GM23248 (cell line): ENCODE measurements at regions not wholly inside any gene's neighbourhood (a gene's known extent, or its start where the extent isn't known, plus 50 kb on each side); places are given as distances from the start of the nearest gene placed in this dataset.
A peak's percentile ranks its signal among the peaks of the same experiment; 100 is the strongest.

ENCODE experiments used
- DNase-seq: peaks from one replicate; pipeline ENCODE4 v3.0.0-alpha.2; 2015
- H2AFZ ChIP-seq: fragments of 200-600 bp; sonication (generic); 2 replicates; pipeline ENCODE4 v1.6.1; 2016; ENCODE audit warnings: antibody characterized with exemption
- H3F3A ChIP-seq: fragments of 200-600 bp; sonication (generic); 2 replicates; pipeline ENCODE4 v1.6.1; 2016; ENCODE audit warnings: mild to moderate bottlenecking, antibody characterized with exemption, mixed run types; ENCODE audit not compliant: insufficient read depth
- H3K27ac ChIP-seq: fragments of 200-600 bp; sonication (generic); 2 replicates; pipeline ENCODE4 v1.5.1; 2016; ENCODE audit warnings: mild to moderate bottlenecking
- H3K27me3 ChIP-seq: fragments of 200-600 bp; sonication (generic); replicated peaks from 2 replicates; pipeline ENCODE4 v1.6.1; 2016; ENCODE audit warnings: mild to moderate bottlenecking; ENCODE audit not compliant: insufficient read depth
- H3K36me3 ChIP-seq: fragments of 200-600 bp; sonication (generic); 2 replicates; pipeline ENCODE4 v1.6.1; 2016; ENCODE audit warnings: low read depth, mild to moderate bottlenecking
- H3K4me1 ChIP-seq: fragments of 200-600 bp; sonication (generic); 2 replicates; pipeline ENCODE4 v1.6.1; 2016; ENCODE audit warnings: mild to moderate bottlenecking; ENCODE audit not compliant: insufficient read depth
- H3K4me2 ChIP-seq: fragments of 200-600 bp; sonication (generic); one replicate; pipeline ENCODE4 v1.6.1; 2016; ENCODE audit warnings: mild to moderate bottlenecking; ENCODE audit not compliant: unreplicated experiment
- H3K4me3 ChIP-seq: fragments of 200-600 bp; sonication (generic); 2 replicates; pipeline ENCODE4 v1.5.1; 2016; ENCODE audit warnings: mild to moderate bottlenecking
- H3K79me2 ChIP-seq: fragments of 200-600 bp; sonication (generic); 2 replicates; pipeline ENCODE4 v1.6.1; 2016; ENCODE audit warnings: mild to moderate bottlenecking; ENCODE audit not compliant: insufficient read depth
- H3K9ac ChIP-seq: fragments of 200-600 bp; sonication (generic); 2 replicates; pipeline ENCODE4 v1.6.1; 2016; ENCODE audit warnings: mild to moderate bottlenecking
- H3K9me2 ChIP-seq: fragments of 200-600 bp; sonication (generic); 2 replicates; pipeline ENCODE4 v1.6.1; 2016; ENCODE audit warnings: mixed run types, mild to moderate bottlenecking, moderate library complexity; ENCODE audit not compliant: insufficient read depth
- H3K9me3 ChIP-seq: fragments of 200-600 bp; sonication (generic); one replicate; pipeline ENCODE4 v1.6.1; 2017; ENCODE audit warnings: low read depth
- H4K20me1 ChIP-seq: fragments of 200-600 bp; sonication (generic); 2 replicates; pipeline ENCODE4 v1.6.0; 2016; ENCODE audit not compliant: insufficient read depth
- EZH2 ChIP-seq: fragments of 200-600 bp; sonication (generic); IDR thresholded peaks from 2 replicates; pipeline ENCODE4 v1.6.1; 2018; ENCODE audit warnings: antibody characterized with exemption, mild to moderate bottlenecking; ENCODE audit not compliant: insufficient read depth, poor library complexity, severe bottlenecking
- EZH2phosphoT487 ChIP-seq: fragments of 200-600 bp; sonication (generic); IDR thresholded peaks from 2 replicates; pipeline ENCODE4 v1.6.1; 2018; ENCODE audit warnings: antibody characterized with exemption, moderate library complexity, mild to moderate bottlenecking, low read depth; ENCODE audit not compliant: insufficient read depth
- WGBS, 2 experiments: methylation state at CpG; one replicate each; pipeline ENCODE4 v1.1.6; 2015 to 2017; ENCODE audit warnings: low lambda C conversion rate in 2 of 2, low coverage in 1 of 2; ENCODE audit errors: missing lambda C conversion rate in 2 of 2; 5-methylcytosine and 5-hydroxymethylcytosine counted together
- in situ Hi-C: fragments of 300-500 bp; cut with MboI; formaldehyde crosslinking; loops from 2 replicates; pipeline ENCODE4 v1.15.0; 2020

DNA sequence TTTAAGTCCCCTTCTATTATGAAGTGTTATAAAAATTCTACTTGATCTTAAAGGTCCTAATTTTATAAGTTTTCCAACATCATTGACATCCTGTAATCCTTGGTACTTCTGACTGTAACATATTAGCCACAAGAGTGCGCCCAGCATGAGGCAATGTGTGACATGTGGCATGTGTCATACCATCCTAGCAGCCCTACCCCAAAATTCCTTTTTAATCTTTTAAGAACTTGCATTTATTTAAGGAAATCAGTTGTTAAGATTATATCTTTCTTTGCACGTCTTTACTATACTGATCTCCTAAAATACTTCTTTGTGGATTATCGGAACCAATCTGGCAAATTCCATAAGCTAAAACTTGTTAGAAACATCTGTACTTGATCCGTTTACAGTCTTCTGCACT lies 167.1 kb upstream of the SLC24A3 start:
- in situ Hi-C loops = no loop called here

DNA sequence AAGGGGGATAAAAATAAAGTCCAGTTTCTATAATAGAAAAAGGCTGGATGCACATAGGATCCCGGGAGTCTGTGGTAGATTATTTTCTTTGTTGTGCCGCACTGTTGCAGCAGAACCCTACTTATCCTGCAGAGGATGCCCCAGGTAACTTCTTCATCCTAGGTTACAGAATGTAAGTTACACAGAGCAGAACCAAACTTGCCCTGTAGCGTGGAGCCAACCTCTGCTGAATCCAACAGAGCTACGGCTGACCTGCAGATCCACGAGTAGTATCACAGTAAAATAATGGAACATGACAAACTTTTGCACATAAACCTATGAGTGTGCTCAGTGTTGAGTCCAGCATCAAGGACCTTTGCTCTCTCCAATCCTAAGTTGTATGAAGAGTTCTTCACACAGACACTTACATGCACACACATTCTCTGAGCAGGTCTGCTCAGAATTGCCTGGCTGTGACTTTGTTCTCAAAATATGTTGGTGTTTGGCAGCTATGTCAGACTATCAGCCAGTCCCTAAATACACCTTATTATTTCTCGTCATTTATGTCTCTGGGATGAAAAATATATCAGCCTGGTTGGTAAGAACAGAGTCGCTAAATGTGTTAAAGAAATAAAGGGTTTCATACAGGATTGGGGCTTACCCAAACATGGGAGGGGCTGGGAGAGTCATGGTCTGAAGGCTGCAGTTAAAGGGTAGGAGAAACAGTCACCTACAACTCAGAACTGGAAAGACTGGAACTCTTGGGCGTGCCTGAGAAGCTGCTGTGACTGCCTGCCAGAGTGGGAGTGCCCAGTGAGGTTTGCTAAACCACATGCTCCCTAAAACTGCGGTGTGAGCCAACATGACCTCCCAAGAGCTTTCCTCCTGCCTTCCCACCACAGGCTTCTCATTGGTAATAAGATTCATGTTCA lies 165.1 kb upstream of the SLC24A3 start:
- H3K9me2 ChIP-seq = no peaks in the 10 kb centered on the region
- H3K27ac ChIP-seq = no peak overlapping the region
- H3K27me3 ChIP-seq = no peaks in the 10 kb centered on the region
- H3K79me2 ChIP-seq = no peaks in the 10 kb centered on the region
- no peaks in the 10 kb centered on the region for H3K9me3 ChIP-seq
- no peaks in the 10 kb centered on the region for H3K36me3 ChIP-seq
- H3F3A ChIP-seq = no peaks in the 10 kb centered on the region
- DNase-seq = peak; percentile 24
- WGBS, 2 experiments = 24 to 26% methylated on average over 9 of the region's 9 CpGs
- H3K4me1 ChIP-seq = no peaks in the 10 kb centered on the region
- TF ChIP-seq EZH2phosphoT487 (no peak), EZH2 (no peak)
- no peaks in the 10 kb centered on the region for H4K20me1 ChIP-seq
- no peak overlapping the region for H3K4me2 ChIP-seq
- in situ Hi-C loops = no loop called here
- no peak overlapping the region for H3K4me3 ChIP-seq
- no peak overlapping the region for H3K9ac ChIP-seq
- H2AFZ ChIP-seq = no peak overlapping the region

More for the DNA sequence above, 167.1 kb upstream of the SLC24A3 start:
- H3K27me3 ChIP-seq = no peaks in the 10 kb centered on the region; the same call in 1 of the 2 replicates
- H3K9me2 ChIP-seq = no peaks in the 10 kb centered on the region
- H3K4me1 ChIP-seq = no peaks in the 10 kb centered on the region
- no peaks in the 10 kb centered on the region for H3F3A ChIP-seq
- H4K20me1 ChIP-seq = no peaks in the 10 kb centered on the region
- no peak for DNase-seq
- H3K79me2 ChIP-seq = no peaks in the 10 kb centered on the region
- H3K27ac ChIP-seq = no peak overlapping the region
- no peaks in the 10 kb centered on the region for H3K36me3 ChIP-seq
- TF ChIP-seq EZH2phosphoT487 = no peak
- TF ChIP-seq EZH2 = no peak
- WGBS, 2 experiments = 39 to 57% methylated on average over 4 of the region's 4 CpGs
- H3K4me3 ChIP-seq = no peak overlapping the region
- no peaks in the 10 kb centered on the region for H3K9me3 ChIP-seq
- no peak overlapping the region for H2AFZ ChIP-seq
- no peak overlapping the region for H3K9ac ChIP-seq
- H3K4me2 ChIP-seq = no peak overlapping the region

DNA sequence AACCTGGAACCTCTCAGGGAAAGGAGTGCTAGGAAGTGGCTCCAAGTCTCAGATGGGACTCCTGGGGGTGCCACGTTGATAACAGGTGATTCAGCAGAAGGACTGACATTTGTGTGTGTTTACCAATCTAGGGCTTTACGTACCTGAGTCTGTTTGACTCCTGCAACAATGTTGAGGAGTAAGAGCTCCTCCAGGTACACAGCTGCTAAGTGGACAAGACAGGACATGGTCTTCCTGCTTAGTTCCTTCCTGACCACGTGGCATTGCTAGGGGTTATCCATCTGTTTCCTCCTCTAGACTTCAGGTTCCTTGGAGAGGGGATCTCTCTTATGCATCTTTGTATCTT lies 164.5 kb upstream of the SLC24A3 start:
- Histone ChIP-seq H3K36me3 (no peaks in the 10 kb centered on the region), H4K20me1 (no peaks in the 10 kb centered on the region), H3K4me1 (no peaks in the 10 kb centered on the region), H3K9me3 (no peaks in the 10 kb centered on the region), H3F3A (no peaks in the 10 kb centered on the region), H3K4me3 (no peak overlapping the region), H3K27ac (no peak overlapping the region), H3K79me2 (no peaks in the 10 kb centered on the region), H2AFZ (no peak overlapping the region), H3K9me2 (no peaks in the 10 kb centered on the region), H3K4me2 (no peak overlapping the region), H3K9ac (no peak overlapping the region), H3K27me3 (no peaks in the 10 kb centered on the region)
- in situ Hi-C loops = no loop called here
- TF ChIP-seq EZH2 (no peak), EZH2phosphoT487 (no peak)
- DNase-seq = no peak
- 30% methylated on average over 3 of the region's 3 CpGs for WGBS, 2 experiments

DNA sequence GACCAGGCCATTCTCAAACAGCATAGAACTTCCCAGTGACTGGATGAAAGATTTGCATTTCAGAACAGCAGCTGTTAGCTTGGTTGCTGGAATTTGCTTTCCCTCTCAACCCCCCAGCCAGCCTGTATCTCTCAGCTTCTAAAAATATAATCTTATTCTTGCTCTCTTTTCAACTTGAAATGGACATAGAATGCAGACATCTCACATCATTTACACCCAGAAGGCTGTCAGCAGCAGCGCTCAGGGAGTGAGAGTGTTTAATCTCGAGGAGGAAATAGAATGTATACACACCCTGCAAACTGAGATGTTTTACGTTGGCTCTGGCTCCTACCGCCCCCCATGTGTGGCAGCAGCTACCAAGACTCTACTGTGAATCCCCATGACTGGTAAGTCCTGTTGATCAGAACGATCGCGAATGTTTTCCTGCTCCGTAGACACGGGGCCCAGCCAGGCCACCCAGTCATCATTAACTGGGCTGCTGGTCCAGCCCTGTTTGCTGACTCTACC lies 163.4 kb upstream of the SLC24A3 start:
- Histone ChIP-seq H3F3A (no peaks in the 10 kb centered on the region), H3K36me3 (no peaks in the 10 kb centered on the region), H4K20me1 (no peaks in the 10 kb centered on the region), H3K9me2 (no peaks in the 10 kb centered on the region), H3K4me2 (no peak overlapping the region), H2AFZ (no peak overlapping the region), H3K27me3 (no peaks in the 10 kb centered on the region), H3K9me3 (no peaks in the 10 kb centered on the region), H3K9ac (no peak overlapping the region), H3K4me3 (no peak overlapping the region), H3K27ac (no peak overlapping the region), H3K4me1 (no peaks in the 10 kb centered on the region), H3K79me2 (no peaks in the 10 kb centered on the region)
- TF ChIP-seq EZH2phosphoT487 (no peak), EZH2 (no peak)
- in situ Hi-C loops = no loop called here
- no peak for DNase-seq
- WGBS, 2 experiments = 8 to 11% methylated on average over 9 of the region's 9 CpGs
